ENCODE measurements at regions not wholly inside any gene's neighbourhood (a gene's known extent, or its start where the extent isn't known, plus 50 kb on each side); places are given as distances from the start of the nearest gene placed in this dataset.

DNA sequence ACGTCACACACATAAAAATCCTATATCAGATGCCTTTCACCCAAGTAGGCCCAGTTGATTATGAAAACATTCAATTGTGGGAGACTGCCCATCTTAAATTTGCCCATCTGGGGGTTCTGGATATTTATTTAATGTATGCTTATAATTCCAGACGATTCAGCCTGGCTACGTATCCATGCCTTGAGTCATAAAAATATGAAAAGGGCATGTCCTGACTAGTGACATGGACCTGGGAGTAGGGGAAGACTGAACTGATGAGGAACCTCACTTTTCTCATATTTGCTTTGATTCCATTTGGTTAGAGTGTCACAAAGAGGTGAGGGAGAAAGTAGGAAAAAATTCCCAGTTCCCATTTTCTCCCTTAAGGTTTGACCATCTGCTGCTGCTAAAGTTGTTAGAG lies 122.5 kb upstream of the GNAO1 start:
- RAD21 ChIA-PET (ENCODE audit: unreplicated experiment): no interaction called here
- H3K36me3 ChIP-seq (ENCODE audit: control insufficient read depth in 2 of 2, insufficient read depth in 2 of 2, low read length in 1 of 2): no peaks in the 10 kb centered on the region
- TF ChIP-seq PAX5 (IDR thresholded peaks at IDR 0.05; ENCODE audit: borderline replicate concordance, low read depth, low read length) (no peak), ZNF622 (IDR thresholded peaks at IDR 0.05) (no peak), HDAC6 (IDR thresholded peaks at IDR 0.05; ENCODE audit: unreplicated experiment) (no peak), NR2F1 (conservative IDR thresholded peaks at IDR 0.05) (no peak), KDM1A (IDR thresholded peaks at IDR 0.05; ENCODE audit: borderline replicate concordance) (no peak)
- TF ChIP-seq, protein P1, sequence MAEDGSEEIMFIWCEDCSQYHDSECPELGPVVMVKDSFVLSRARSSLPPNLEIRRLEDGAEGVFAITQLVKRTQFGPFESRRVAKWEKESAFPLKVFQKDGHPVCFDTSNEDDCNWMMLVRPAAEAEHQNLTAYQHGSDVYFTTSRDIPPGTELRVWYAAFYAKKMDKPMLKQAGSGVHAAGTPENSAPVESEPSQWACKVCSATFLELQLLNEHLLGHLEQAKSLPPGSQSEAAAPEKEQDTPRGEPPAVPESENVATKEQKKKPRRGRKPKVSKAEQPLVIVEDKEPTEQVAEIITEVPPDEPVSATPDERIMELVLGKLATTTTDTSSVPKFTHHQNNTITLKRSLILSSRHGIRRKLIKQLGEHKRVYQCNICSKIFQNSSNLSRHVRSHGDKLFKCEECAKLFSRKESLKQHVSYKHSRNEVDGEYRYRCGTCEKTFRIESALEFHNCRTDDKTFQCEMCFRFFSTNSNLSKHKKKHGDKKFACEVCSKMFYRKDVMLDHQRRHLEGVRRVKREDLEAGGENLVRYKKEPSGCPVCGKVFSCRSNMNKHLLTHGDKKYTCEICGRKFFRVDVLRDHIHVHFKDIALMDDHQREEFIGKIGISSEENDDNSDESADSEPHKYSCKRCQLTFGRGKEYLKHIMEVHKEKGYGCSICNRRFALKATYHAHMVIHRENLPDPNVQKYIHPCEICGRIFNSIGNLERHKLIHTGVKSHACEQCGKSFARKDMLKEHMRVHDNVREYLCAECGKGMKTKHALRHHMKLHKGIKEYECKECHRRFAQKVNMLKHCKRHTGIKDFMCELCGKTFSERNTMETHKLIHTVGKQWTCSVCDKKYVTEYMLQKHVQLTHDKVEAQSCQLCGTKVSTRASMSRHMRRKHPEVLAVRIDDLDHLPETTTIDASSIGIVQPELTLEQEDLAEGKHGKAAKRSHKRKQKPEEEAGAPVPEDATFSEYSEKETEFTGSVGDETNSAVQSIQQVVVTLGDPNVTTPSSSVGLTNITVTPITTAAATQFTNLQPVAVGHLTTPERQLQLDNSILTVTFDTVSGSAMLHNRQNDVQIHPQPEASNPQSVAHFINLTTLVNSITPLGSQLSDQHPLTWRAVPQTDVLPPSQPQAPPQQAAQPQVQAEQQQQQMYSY (CRISPR knock-in tag; IDR thresholded peaks at IDR 0.05): no peak
- SMC1A ChIA-PET (ENCODE audit: uncharacterized antibody, unreplicated experiment): interaction anchor here (0.8 kb wide), 1 partner anchor 11 kb away, joined by 3 read pairs; no protein-coding TSS in a partner anchor
- no peaks in the 10 kb centered on the region for H3K4me1 ChIP-seq (ENCODE audit: control insufficient read depth, insufficient read depth, low read length)
- no peak overlapping the region for H3K4me3 ChIP-seq
- intact Hi-C loops (cut with micrococcal nuclease; ENCODE audit: unreplicated experiment): no loop called here
- H4K20me1 ChIP-seq (ENCODE audit: control insufficient read depth, insufficient read depth): no peaks in the 10 kb centered on the region
- WGBS (ENCODE audit: insufficient coverage, insufficient replicate concordance, low lambda C conversion rate, missing lambda C conversion rate): 0% methylated on average over 3 of the region's 3 CpGs
- H3K27ac ChIP-seq (ENCODE audit: control insufficient read depth, insufficient read depth): no peak overlapping the region
- H3K4me2 ChIP-seq (ENCODE audit: control insufficient read depth, insufficient read depth): no peak overlapping the region
- H2AFZ ChIP-seq (ENCODE audit: control insufficient read depth, low read depth, low read length): no peak overlapping the region
- H3K9ac ChIP-seq (ENCODE audit: control insufficient read depth, insufficient read depth, low read length): no peak overlapping the region
- no peaks in the 10 kb centered on the region for H3K79me2 ChIP-seq (ENCODE audit: control insufficient read depth, insufficient read depth, low read length)
- DNase-seq (ENCODE audit: low read depth, low spot score) (no peak), FAIRE-seq (no peak), ATAC-seq (no peak)
- H3K27me3 ChIP-seq (replicated peaks in 1 of 2; ENCODE audit: control insufficient read depth in 2 of 2, insufficient read depth in 2 of 2, low read length in 1 of 2): no peaks in the 10 kb centered on the region; a peak in 1 of 4 replicates
- H3K9me3 ChIP-seq (replicated peaks; ENCODE audit: control insufficient read depth, insufficient read depth, low read length): no peaks in the 10 kb centered on the region
- in situ Hi-C loops (cut with MboI): no loop called here
- CTCF ChIA-PET: no interaction called here
- POLR2A ChIA-PET: no interaction called here
- no TSS peak for BruUV-seq (replicated peaks)

Data from GM12878 (cell line).